Epithelial cell of esophagus (primary cell): ENCODE measurements at regions not wholly inside any gene's neighbourhood (a gene's known extent, or its start where the extent isn't known, plus 50 kb on each side); places are given as distances from the start of the nearest gene placed in this dataset.

Source experiments
- DNase-seq: peaks from one replicate; pipeline ENCODE4 v3.0.0; 2010; ENCODE audit warnings: low read depth
- H3K4me3 ChIP-seq: 2 replicates; pipeline ENCODE4 v1.5.1; 2011; ENCODE audit warnings: mild to moderate bottlenecking, low read length, control low read depth
- TF ChIP-seq, protein P1 (sequence below): IDR thresholded peaks from 2 replicates; pipeline ENCODE4 v1.5.1; 2011; ENCODE audit warnings: low read depth, mild to moderate bottlenecking, low read length, control low read depth, inconsistent platforms; ENCODE audit not compliant: insufficient read depth; ENCODE audit errors: missing control alignments

DNA sequence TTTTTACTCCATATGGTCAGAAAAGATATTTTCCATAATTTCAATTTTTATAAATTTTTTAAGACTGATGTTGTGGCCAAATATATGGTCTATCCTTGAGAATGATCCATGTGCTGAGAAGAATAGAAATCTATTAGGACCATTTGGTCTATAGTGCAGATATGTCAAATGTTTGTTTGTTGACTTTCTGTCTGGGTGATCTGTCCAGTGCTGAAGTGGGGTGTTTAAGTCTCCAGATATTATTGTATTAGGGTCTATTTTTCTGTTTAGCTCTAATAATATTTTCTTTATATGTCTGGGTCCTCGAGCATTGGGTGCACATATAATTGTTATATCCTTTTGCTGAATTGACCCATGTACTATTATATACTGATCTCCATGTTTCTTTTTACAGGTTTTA is 308.9 kb upstream of the LMO3 start:
- no peak overlapping the region for H3K4me3 ChIP-seq
- TF ChIP-seq, protein P1, sequence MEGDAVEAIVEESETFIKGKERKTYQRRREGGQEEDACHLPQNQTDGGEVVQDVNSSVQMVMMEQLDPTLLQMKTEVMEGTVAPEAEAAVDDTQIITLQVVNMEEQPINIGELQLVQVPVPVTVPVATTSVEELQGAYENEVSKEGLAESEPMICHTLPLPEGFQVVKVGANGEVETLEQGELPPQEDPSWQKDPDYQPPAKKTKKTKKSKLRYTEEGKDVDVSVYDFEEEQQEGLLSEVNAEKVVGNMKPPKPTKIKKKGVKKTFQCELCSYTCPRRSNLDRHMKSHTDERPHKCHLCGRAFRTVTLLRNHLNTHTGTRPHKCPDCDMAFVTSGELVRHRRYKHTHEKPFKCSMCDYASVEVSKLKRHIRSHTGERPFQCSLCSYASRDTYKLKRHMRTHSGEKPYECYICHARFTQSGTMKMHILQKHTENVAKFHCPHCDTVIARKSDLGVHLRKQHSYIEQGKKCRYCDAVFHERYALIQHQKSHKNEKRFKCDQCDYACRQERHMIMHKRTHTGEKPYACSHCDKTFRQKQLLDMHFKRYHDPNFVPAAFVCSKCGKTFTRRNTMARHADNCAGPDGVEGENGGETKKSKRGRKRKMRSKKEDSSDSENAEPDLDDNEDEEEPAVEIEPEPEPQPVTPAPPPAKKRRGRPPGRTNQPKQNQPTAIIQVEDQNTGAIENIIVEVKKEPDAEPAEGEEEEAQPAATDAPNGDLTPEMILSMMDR, result no peak
- peak; percentile 13 for DNase-seq

DNA sequence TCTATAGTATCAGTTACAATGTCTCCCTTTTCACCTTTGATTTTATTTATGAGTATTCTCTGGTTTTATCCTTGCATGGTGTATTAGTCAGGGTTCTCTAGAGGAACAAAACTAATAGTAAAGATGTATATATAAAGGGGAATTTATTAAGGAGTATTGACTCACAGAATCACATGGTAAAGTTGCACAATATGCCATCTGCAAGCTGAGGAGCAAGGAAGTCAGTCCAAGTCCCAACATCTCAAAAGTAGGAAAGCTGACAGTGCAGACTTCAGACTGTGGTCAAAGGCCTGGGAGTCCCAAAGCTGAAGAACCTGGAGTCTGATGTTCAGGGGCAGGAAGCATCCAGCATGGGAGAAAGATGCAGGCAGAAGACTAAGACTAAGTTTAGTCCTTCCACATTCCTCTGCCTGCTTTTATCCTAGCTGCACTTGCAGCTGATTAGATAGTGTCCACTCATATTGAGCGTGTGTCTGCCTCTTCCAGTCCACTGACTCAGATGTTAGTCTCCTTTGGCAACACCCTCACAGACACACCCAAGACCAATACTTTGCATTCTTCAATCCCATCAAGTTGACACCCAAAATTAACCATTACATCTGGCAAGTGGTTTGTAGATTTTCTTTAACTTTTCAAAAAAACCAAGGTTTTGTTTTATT is 308.0 kb upstream of the LMO3 start:
- TF ChIP-seq, protein P1, result no peak
- peak; percentile 76 for DNase-seq
- H3K4me3 ChIP-seq, result no peak overlapping the region

DNA sequence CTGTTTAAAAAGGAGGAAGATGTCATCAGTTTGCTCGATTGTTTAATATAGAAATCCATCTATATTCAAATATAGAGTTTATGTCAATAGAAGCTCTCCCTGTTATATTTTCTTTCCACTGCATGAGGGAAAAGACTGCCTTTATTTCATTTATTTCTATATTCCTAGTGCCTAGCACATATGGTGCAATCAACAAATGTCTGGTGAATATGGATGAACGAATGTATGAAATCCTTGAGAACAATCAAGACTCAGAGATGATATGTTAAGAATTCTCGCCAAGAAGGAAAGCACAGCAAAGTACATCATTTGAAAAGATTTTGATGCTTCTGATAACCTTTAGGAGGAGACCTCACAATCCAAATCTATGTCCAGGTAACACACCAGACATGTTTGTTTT is 296.0 kb upstream of the LMO3 start:
- DNase-seq, result no peak
- TF ChIP-seq, protein P1, result no peak
- H3K4me3 ChIP-seq, result no peak overlapping the region

DNA sequence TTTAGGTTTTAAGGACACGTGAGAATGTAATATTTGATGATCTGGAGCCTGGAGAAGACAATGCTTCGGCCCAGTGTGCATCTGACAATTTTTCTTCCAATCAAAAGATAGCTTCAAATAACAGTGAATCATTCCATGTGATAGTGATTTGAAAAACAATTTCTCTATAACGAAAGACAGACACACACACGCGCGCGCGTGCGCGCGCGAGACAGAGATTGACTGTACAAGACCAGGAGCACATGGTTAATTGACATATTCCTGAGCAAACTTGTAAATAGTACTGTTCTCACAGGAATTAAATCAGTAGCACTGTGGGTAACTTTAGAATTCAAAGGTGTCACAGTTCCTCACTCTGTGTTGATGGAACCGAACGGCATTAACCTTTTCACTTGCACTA is 287.5 kb upstream of the LMO3 start:
- DNase-seq, result no peak
- no peak overlapping the region for H3K4me3 ChIP-seq
- TF ChIP-seq, protein P1, result no peak

DNA sequence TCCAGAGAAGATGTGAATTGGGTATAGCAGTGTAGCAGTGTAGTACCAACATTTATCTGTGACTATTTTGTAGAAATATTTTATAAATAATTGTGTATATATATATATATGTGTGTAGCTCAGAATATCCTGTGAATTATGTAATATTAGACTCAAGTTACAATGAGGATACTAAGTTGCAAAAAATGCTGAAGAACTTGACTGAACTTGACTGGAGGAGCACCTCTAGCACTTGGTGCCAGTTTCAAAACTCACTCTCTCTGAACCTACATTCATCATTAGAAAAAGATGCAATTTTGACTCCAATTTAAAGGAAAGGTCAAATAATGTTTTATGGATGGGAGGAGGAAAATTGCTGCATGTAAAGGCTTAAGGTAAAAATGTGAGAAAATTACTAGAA is 285.7 kb upstream of the LMO3 start:
- H3K4me3 ChIP-seq, result no peak overlapping the region
- peak; percentile 83 for DNase-seq
- TF ChIP-seq, protein P1, result no peak

DNA sequence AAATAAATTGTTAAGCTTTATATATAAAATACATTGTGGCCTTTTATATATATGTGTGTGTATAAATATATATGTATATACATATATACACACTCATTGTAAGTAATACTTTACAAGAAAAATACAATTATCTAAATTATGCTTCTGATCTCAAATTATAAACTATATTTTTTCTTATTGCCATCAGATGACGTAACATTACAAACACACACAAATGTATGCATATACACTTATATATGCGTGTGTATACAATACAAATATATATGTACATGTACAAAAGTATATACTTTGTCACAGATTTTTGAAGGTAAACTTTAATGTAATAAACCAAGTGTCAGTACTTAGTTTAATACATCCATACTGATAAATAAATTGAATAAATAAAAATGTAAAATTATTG is 278.9 kb upstream of the LMO3 start:
- DNase-seq, result no peak
- TF ChIP-seq, protein P1, result no peak
- no peak overlapping the region for H3K4me3 ChIP-seq

DNA sequence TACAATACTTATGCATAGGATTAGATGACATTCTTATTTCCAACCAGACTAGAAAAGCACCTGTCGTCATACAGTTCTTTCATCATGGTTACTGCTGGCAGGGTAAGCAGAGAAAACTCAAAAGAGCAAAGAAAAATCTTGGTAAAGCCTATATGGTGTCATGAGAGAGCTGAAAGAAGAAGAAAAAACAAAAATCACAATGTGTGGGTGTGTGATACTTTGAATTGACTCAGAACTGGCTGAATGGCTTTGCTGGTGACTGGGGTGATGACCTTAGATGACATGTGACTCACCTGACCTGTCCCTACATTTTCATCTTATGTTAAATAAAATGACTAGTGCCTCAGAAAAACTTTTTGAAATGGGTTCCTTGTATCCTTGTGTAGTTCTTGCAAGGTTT is 278.1 kb upstream of the LMO3 start:
- TF ChIP-seq, protein P1, result no peak
- H3K4me3 ChIP-seq, result no peak overlapping the region
- peak; percentile 25 for DNase-seq
